GM21423 (cell line): ENCODE measurements at regions not wholly inside any gene's neighbourhood (a gene's known extent, or its start where the extent isn't known, plus 50 kb on each side); places are given as distances from the start of the nearest gene placed in this dataset.
A peak's percentile ranks its signal among the peaks of the same experiment; 100 is the strongest.

Experiments used
- ATAC-seq: cut with Tn5 transposase; IDR thresholded peaks from one replicate; pipeline ENCODE4 v1.9.1; 2021; ENCODE audit warnings: mild to moderate bottlenecking, moderate library complexity; ENCODE audit not compliant: unreplicated experiment

GRCh38 chr3:145721273-145721805, 439.6 kb downstream of the PLOD2 start:
- no peak for ATAC-seq

GRCh38 chr3:145721815-145722214, 439.2 kb downstream of the PLOD2 start:
- ATAC-seq, result no peak

- no peak for ATAC-seq
Measured at GRCh38 chr3:145727476-145727875, 433.5 kb downstream of the PLOD2 start.

GRCh38 chr3:145735631-145736030, 425.4 kb downstream of the PLOD2 start:
- no peak for ATAC-seq

- ATAC-seq, result no peak
Measured at GRCh38 chr3:145737952-145738351, 423.0 kb downstream of the PLOD2 start.

- no peak for ATAC-seq
Measured at GRCh38 chr3:145739926-145740325, 421.1 kb downstream of the PLOD2 start.

- ATAC-seq, result no peak
Measured at GRCh38 chr3:145750657-145751056, 410.3 kb downstream of the PLOD2 start.

- no peak for ATAC-seq
Measured at GRCh38 chr3:145752576-145752975, 408.4 kb downstream of the PLOD2 start.

- ATAC-seq, result no peak
Measured at GRCh38 chr3:145754605-145755289, 406.2 kb downstream of the PLOD2 start.

- ATAC-seq, result no peak
Measured at GRCh38 chr3:145760036-145760435, 400.9 kb downstream of the PLOD2 start.

- ATAC-seq, result no peak
Measured at GRCh38 chr3:145767909-145768308, 393.1 kb downstream of the PLOD2 start.

GRCh38 chr3:145776782-145777408, 384.1 kb downstream of the PLOD2 start:
- ATAC-seq, result peak; percentile 86

GRCh38 chr3:145780301-145780700, 380.7 kb downstream of the PLOD2 start:
- no peak for ATAC-seq

GRCh38 chr3:145785668-145786067, 375.3 kb downstream of the PLOD2 start:
- no peak for ATAC-seq

- no peak for ATAC-seq
Measured at GRCh38 chr3:145798007-145798406, 363.0 kb downstream of the PLOD2 start.

GRCh38 chr3:145798696-145799537, 362.1 kb downstream of the PLOD2 start:
- no peak for ATAC-seq

- ATAC-seq, result no peak
Measured at GRCh38 chr3:145801696-145802095, 359.3 kb downstream of the PLOD2 start.

GRCh38 chr3:145807990-145808389, 353.0 kb downstream of the PLOD2 start:
- ATAC-seq, result no peak

- no peak for ATAC-seq
Measured at GRCh38 chr3:145812391-145812790, 348.6 kb downstream of the PLOD2 start.

- no peak for ATAC-seq
Measured at GRCh38 chr3:145815707-145816413, 345.1 kb downstream of the PLOD2 start.
